GM18868 (cell line): ENCODE measurements at regions not wholly inside any gene's neighbourhood (a gene's known extent, or its start where the extent isn't known, plus 50 kb on each side); places are given as distances from the start of the nearest gene placed in this dataset.

Experiments
- ATAC-seq: cut with Tn5 transposase; IDR thresholded peaks from one replicate; pipeline ENCODE4 v1.9.1; 2021; ENCODE audit warnings: mild to moderate bottlenecking, moderate library complexity; ENCODE audit not compliant: unreplicated experiment

DNA sequence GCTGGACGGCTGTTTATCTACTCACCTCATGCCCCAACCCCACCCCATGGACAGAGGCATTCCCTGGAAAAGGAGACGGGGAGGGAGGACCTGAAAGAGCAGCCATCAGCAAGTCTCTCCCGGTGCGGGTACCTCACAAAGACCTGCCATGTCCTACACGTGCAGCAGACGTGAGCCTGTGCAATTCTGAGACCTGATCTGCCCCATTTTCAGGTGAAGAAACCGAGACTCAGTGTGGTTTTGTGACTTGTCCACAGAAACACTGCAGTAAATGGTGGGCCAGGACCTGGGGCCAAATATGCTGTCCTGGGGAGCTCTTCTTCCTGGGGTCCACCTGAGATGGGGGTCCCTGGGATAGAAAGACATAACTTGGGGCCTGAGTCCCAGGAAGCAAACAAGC is 137.0 kb upstream of the LINGO1 start:
- no peak for ATAC-seq

- no peak for ATAC-seq
Measured at GRCh38 chr15:77768521-77769078, 135.9 kb upstream of the LINGO1 start.

DNA sequence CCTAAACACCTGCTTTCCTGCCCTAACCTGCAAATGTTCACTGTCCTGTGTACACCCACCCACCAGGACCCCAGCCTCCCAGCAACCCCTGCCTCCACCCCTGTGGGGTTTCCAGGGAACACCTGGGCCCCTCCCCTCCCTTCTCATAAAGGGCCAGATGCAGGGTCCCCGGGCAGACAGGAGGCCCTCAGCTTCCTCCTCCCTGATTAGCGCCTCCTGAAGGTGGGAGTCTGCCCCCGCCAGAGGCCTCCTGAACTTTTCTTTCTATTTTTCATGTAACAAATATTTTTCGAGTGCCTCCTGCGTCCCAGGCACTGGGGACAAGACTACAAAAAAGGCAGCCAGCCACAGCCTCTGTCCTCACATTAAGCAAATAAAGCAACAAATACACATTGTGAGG is 135.4 kb upstream of the LINGO1 start:
- ATAC-seq = no peak

GRCh38 chr15:77764095-77764494 is 131.4 kb upstream of the LINGO1 start:
- no peak for ATAC-seq

DNA sequence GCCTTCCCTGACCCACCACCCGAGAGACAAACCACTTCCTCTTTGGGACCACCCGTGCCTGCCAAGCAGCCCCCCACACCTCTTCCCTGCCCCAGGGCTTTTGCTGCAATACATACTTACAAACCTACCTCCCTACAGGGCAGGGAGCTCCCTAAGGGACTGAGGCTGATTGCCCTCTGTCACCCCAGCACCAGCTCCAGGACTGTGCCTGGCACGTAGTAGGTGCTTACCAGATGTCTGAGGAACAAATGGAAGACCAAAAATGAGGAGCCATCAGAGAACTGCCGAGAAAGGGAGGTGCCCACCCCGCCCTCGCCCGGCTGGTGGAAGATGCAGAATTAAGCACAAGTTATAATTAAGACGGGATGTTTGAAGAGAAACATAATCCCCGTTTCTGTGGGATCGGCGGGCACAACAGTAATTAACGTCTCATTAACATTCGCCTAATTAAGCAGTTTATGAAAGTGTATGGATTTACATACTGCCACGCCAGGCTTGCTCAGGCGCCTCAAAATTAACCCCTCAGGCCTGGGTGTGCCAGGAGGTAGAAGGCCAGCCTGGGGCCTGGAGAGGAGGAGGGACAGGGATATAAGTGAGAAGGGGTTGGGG is 130.1 kb upstream of the LINGO1 start:
- no peak for ATAC-seq

DNA sequence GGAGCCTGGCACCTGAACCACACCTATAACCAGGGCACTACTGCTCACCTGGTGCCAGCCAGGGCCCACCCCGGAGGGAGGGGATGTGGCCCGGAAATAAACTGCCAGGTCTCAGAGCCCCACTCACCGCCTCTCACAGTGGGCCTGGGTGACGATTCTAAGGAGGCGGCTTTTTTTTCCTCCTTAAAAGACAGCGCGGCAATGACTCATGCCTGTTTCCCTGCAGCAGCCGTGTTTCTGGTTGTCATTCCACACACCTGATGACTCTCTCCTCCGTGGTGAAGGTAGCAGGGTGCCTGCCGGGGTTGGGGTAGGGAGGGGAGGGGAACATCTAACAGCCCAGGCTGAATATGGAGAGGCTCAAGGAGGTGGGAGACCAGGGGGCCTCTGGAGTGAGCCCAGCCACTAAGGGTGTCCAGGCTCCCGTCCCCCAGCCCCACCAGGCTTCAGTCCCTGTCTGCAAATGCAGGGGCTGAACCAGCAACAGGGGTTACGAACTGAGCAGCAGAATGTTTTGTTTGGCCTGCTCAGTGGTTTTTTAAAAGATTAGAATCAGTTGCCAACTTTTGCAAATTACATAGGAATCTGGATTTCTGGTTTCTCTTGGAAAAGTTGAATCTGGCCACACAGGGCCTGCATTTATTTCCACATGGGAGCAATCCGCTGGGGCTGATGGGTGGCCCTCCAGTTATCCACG is 127.3 kb upstream of the LINGO1 start:
- ATAC-seq = no peak

DNA sequence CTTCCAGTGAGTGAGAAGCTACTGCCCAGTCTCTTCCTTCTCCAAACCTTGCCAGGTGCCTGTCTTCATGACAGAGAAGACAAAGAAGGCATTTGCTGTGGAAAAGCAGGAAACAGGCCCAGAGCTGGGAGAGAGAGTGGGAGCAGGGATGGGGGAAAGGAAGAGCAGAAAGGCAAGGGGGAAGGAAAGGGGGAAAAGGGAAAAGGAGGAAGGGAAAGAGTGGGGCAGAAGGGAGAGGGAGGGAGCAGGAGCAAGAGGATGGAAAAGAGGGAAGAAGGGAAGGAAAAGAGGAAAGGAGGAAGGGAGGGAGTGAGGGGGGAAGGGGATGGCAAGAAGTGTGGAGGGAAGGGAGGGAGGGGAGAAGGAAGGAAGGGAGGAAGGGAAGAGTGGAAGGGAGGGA is 121.2 kb upstream of the LINGO1 start:
- ATAC-seq = no peak

GRCh38 chr15:77753281-77753873 is 120.7 kb upstream of the LINGO1 start:
- ATAC-seq = no peak

DNA sequence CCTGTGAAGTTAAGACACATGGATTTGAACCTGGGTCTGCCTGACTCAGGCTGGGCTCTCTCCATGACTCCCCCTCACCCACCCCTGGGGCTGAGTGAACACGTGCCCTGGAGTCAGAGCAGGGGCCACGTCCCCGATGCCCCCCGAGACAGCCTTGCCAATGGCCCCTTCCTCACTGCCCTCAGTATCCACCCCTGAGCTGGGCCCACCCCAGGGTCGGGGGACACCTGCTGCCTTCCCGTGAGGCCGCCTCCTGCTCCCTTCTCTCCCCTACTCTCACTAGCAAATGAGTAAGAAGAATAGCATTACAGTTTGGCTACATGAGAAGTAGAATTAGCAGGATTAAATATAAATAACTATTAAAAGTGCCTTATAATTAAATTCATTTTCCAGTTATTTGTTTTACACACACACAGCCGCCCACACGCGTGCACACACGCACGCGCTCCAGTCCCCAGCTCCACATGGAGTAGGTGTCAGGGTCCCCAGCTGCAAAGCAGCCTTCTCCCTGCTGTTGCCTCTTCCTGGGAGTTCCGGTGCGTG is 117.4 kb upstream of the LINGO1 start:
- ATAC-seq = no peak

- no peak for ATAC-seq
Measured at GRCh38 chr15:77749236-77749997, 116.7 kb upstream of the LINGO1 start.

DNA sequence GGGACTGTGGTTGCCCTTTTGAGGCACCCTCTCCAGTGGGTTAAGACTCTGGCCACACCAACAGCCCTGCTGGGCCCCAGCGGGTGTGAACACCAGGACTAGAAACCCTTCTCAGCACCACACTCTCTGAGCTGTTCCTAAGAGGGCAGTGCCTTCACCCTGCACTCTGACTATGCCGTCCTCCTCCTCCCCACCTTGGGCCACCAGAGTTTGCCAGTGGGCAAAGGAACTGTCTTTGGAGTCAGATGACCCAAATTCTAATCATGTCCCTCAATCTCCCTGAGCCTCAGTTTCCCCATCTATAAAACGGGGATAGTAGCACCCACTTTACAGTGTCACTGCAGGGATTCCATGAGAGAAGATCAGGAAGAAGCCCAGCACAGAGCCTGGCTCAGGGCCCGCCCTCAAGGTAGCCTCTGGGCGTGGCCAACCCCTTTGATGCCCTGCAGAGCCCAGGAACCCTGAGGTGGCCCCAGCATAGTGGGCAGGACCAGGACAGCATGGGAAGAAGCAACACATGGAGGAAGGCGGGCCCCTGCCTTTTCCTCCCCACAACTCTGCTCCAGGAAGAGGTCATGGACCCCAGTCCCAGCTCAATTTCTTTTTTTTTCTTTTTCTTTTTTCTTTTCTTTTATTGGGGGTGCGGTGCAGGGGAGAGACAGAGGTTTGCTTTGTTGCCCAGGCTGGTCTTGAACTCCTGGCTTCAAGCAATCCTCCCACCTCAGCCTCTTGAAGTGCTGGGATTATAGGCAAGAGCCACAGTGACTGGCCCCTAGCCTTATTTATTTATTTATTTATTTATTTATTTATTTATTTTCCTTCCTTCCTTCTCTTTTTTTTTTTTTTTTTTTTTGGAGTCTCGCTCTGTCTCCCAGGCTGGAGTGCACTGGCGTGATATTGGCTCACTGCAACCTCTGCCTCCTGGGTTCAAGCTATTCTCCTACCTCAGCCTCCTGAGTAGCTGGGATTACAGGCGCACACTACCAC is 115.7 kb upstream of the LINGO1 start:
- ATAC-seq = no peak

- ATAC-seq = no peak
Measured at GRCh38 chr15:77747175-77748077, 114.7 kb upstream of the LINGO1 start.

DNA sequence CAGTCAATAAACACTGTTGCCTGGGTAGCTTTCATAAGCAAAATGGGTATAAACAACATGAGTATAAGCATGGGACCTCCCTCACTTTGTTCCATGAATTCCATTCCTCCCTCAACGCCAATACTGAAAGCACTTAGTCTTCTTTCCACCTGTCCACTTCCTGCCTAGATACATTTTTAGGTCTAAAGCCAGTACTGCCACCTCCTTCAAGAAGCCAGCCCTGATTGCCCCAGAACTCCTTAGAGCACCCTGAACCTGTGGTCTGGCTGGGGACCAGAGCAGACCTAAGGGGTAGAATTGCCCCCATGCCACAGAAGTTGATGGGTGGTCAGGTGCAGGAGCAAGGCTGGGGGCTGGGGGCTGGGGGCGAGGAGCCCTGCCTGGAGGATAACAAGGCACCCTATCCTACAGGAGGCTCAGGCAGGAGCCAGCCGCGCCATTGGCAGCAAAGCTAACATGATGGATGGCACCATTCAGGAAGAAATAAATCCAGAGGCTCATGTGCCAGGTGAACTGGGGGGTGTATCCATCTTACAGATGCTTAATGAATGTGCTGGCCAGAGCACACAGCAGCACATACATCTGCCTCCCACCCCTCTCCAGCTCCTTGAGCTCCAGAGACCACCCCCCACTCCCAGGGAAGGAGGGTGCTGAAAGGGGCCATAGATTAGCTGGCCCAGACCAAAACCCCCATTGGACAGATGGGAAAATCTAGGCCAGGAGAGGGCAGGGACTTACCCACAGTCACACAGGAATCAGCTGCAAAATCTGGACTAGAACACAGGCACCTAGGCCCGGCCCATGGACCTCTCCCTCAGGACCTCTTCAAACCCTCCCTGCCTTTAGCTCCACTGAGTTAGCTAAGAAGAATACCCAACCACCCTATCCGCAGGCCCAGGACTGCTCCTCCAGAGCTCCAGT is 113.8 kb upstream of the LINGO1 start:
- no peak for ATAC-seq

DNA sequence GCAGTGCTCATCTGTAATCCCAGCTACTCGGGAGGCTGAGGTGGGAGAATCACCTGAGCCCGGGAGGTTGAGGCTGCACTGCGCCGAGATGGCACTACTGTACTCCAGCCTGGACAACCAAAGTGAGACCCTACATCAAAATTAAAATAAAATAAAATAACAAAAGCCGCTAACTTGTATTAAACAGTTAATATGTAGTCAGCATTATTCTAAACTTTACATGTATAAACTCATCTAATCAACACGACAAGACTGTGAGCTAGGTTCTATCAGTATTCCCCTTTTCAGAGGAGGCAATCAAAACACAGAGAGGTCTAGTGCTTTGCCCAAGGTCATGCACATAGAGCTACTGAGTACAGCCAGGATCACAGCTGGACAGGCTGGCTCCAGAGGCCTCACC is 111.7 kb upstream of the LINGO1 start:
- ATAC-seq = no peak

DNA sequence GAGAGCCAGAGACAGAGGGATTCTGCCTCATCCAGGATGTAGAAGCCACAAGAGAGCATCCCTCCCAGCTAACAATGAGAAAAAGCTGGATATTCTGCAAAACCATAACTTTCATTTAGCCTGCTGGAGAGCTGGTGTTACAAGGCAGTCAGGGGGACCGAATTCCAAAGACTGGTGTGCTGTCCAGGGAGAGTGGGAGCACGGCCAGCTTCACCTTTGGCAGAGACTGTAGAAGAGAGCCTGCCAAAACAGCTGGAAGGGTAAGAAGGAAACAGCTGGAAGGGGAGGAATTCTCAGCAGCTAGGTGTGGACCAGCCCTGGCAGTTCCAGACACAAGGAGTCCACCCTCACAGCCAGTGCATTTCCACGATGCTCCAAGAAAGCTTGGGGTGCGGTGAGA is 109.9 kb upstream of the LINGO1 start:
- ATAC-seq = no peak

DNA sequence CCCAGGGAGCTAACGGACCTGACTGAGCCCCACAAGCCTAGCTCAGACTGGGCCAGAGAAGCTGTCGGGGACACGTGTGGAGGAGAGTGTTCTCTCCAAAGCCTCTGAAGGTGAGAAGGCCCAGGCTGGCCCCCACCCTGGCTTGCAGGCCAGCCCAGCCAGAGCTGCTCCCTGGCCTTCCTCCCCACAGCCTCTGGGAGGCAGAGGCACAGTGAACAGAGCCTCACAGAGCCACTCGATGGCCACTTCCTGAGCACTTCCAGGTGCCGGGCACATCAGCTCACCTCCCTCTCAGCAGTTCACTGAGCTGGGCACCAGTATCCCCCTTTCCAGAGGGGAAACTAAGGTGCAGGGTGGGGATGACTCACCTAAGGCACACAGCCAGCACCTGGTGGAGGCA is 109.4 kb upstream of the LINGO1 start:
- ATAC-seq = no peak

GRCh38 chr15:77741106-77741505 is 108.4 kb upstream of the LINGO1 start:
- no peak for ATAC-seq
